T-helper 17 cell (primary cell): ENCODE measurements at regions not wholly inside any gene's neighbourhood (a gene's known extent, or its start where the extent isn't known, plus 50 kb on each side); places are given as distances from the start of the nearest gene placed in this dataset.
"Not testable (repeated sequence)": the region's sequence is repeated elsewhere in the genome, so short reads cannot be mapped to it uniquely, and the experiment has no call there.

Experiments
- ATAC-seq: fragments of 150-1000 bp; cut with Tn5 transposase; 2 replicates; pipeline ENCODE4 v1.10.0; 2021; ENCODE audit warnings: mild to moderate bottlenecking, moderate library complexity
- DNase-seq, 3 donors: peaks; one replicate each; pipeline versions ENCODE4 v3.0.0 to v3.0.0-alpha.2; 2020 to 2021
- H3K9me3 ChIP-seq: one replicate; pipeline ENCODE4 v1.7.0; 2013; ENCODE audit warnings: low read length, mild to moderate bottlenecking; ENCODE audit not compliant: control insufficient read depth, poor library complexity, severe bottlenecking
- H3K27ac Mint-ChIP-seq: one replicate; pipeline ENCODE4 v1.8.0; 2022; ENCODE audit warnings: mild to moderate bottlenecking, moderate library complexity, mixed read lengths
- H3K27me3 Mint-ChIP-seq: one replicate; pipeline ENCODE4 v1.8.0; 2022; ENCODE audit warnings: mixed read lengths
- H3K36me3 Mint-ChIP-seq: one replicate; pipeline ENCODE4 v1.8.0; 2022; ENCODE audit warnings: low read depth, mixed read lengths
- H3K4me1 Mint-ChIP-seq: one replicate; pipeline ENCODE4 v1.8.0; 2022; ENCODE audit warnings: mild to moderate bottlenecking, mixed read lengths
- H3K4me3 Mint-ChIP-seq: one replicate; pipeline ENCODE4 v1.8.0; 2022; ENCODE audit warnings: mild to moderate bottlenecking, moderate library complexity, mixed read lengths

DNA sequence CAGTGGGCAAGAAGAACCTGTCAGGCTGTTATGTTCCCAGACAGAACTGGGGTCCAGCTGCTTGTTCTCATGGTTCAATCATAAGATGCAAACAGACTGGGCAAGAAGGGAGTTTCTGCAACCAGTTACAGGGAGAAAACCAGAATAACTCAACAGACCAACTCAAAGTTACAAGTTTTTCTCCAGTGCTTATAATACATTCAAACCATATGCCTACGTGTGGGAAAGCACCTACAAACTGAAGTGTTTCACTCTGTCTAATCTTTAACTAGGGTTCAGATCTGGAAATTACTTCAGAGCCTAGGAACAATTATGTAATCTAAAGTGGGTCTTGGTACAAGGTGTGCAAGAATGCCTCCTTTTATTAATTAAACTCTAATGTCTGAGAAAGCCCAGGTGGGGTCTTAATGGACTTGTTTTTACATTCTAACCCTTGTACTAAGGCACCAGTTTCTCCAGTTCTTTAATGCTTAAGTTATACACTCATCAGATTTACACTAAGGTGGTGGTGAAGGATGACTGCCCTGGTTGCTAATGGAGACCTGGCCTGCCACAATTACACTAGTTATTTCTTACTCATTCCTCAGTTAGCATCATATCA is 951.9 kb downstream of the TSN start:
- no peaks in the 10 kb centered on the region for H3K9me3 ChIP-seq
- Mint-ChIP-seq H3K4me3 (no peak overlapping the region), H3K27ac (no peak overlapping the region), H3K36me3 (no peaks in the 10 kb centered on the region), H3K27me3 (no peaks in the 10 kb centered on the region), H3K4me1 (no peaks in the 10 kb centered on the region)
- no peak for ATAC-seq
- DNase-seq, result no peak

DNA sequence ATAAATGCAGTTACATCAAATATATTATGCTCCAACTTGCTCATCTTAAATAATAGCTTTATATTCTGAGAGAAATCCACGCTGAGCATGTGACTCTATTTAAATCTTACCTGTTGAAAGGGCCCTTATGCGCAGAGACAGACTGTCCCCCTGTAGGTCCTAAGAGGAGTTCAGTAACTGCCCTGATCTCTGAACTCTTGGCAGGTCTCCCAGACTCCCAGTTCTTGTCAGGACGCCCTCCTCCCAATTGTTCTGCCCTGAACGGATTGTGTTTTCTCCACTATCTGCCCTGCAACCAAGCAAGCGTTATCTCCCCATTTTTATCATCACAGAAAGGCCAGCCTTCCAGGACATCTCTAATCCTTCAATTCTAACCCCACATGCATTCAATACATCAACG is 954.6 kb downstream of the TSN start:
- Mint-ChIP-seq H3K4me1 (no peaks in the 10 kb centered on the region), H3K27me3 (no peaks in the 10 kb centered on the region), H3K27ac (no peak overlapping the region), H3K4me3 (no peak overlapping the region), H3K36me3 (no peaks in the 10 kb centered on the region)
- ATAC-seq (no peak), DNase-seq (no peak)
- H3K9me3 ChIP-seq, result no peaks in the 10 kb centered on the region

DNA sequence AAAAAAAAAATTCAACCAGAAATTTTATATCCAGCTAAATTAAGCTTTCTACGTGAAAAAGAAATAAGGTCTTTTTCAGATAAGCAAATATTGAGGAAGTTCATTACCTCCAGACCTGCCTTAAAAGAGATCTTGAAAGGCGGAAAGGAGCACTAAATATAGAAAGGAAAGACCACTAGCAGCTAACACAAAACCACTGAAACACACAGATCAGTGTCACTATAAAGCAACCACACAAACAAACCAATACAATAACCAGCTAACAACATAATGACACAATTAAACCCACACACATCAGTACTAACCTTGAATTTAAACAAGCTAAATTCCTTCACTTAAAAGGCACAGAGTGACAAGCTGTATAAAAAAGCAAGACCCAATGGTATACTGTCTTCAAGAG is 958.3 kb downstream of the TSN start:
- DNase-seq (no peak), ATAC-seq (no peak)
- Mint-ChIP-seq H3K27ac (no peak overlapping the region), H3K4me1 (no peaks in the 10 kb centered on the region), H3K4me3 (no peak overlapping the region), H3K27me3 (no peaks in the 10 kb centered on the region), H3K36me3 (no peaks in the 10 kb centered on the region)
- no peaks in the 10 kb centered on the region for H3K9me3 ChIP-seq

DNA sequence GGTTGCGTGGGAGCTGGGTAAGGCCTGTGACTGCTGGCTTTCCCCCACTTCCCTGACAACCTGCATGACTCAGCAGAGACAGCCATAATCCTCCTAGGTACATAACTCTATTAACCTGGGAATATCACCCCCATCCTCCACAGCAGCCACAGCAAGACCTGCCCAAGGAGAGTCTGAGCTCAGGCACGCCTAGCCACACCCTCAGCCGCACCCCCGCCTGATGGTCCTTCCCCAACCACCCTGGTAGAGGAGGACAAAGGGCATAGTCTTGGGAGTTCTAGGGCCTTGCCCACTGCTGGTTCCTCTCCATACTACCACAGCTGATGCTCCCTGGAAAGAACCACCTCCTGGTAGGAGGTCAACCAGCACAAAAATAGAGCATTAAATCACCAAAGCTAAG is 965.4 kb downstream of the TSN start:
- not testable (repeated sequence) for H3K36me3 Mint-ChIP-seq, H3K27me3 Mint-ChIP-seq, DNase-seq, H3K4me3 Mint-ChIP-seq, H3K9me3 ChIP-seq, ATAC-seq, H3K4me1 Mint-ChIP-seq, H3K27ac Mint-ChIP-seq

DNA sequence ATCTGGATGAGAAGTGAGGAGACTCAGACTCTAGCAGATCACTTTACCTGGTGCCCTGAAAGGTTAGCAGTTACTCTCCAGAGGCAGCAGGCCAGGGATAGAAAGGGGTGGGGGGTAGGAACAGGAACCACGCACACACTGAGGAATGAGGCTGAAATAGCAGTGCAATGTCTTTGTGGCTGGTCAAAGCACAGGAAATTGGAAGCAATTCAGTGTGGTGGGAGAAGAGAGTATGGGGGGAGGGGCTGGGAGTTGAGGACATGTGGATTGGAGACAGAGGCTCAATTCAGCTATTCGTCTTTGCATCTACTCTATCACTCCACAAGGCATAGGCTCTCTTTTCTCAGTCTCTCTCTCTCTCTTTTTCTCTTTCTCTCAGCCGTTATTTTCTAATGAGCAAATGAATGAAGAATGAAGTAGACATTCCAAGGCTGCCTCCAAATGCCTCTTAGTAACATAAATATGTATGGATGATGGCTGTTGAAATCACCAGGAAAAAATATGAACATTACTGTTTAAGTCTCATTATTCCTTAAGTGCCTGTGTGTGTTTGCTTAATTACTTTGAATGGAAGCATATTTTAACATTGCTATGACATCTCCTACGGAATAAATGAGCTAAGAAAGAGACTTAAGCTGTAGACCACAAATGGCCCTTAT is 979.4 kb downstream of the TSN start:
- no peaks in the 10 kb centered on the region for H3K27me3 Mint-ChIP-seq
- H3K9me3 ChIP-seq, result no peaks in the 10 kb centered on the region
- DNase-seq (no peak), ATAC-seq (no peak)
- no peak overlapping the region for H3K4me3 Mint-ChIP-seq
- no peaks in the 10 kb centered on the region for H3K4me1 Mint-ChIP-seq
- H3K36me3 Mint-ChIP-seq, result no peaks in the 10 kb centered on the region
- H3K27ac Mint-ChIP-seq, result no peak overlapping the region

DNA sequence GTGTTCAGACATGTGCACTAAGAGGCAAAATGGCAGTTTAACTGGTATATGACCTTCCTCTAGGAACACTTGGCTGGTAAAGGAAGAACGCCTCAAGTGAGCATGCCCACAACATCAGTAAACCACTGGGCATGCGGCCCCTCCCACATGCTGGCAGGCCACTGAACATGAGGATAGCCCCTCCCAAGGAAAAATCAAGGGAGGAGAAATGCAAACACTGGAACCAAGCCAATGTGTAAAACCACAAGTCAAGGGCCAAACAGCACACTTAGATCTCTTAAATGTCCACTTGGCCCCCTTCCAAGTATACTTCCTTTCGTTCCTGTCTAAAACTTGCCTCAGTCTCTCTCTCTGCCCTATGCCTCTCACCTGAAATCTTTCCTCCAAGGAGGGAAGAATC is 980.8 kb downstream of the TSN start:
- H3K4me3 Mint-ChIP-seq, result no peak overlapping the region
- ATAC-seq, result no peak
- DNase-seq, result no peak
- no peak overlapping the region for H3K27ac Mint-ChIP-seq
- H3K27me3 Mint-ChIP-seq, result no peaks in the 10 kb centered on the region
- no peaks in the 10 kb centered on the region for H3K36me3 Mint-ChIP-seq
- H3K9me3 ChIP-seq, result no peaks in the 10 kb centered on the region
- no peaks in the 10 kb centered on the region for H3K4me1 Mint-ChIP-seq

DNA sequence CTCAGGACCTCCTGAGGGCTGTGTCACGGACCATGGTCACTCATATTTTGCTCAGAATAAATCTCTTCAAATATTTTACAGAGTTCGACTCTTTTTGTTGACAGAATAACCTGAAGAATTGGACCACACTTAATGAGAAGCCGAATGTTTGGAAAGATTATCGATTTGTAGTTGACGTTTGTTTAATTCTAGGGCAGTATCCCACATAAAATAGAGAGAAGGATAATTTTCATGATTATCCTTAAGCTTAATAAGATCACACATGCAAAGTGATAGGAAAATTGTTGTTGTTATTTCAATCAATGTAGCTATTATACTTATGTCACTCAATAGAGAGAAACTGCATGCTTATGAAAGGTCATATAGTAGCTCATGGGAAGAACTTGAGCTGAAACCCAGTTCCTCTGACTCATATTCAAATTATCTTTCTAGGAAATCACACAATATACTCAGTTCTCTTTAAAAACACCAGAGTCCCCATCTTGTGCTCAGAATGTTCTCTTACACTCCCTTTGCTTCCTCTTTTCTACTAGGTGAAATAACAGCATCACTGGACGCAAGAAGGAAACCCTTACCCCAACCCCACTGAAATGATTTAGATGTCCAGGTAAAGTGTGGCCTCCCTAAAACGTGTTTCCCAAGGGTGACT is 982.1 kb downstream of the TSN start:
- no peaks in the 10 kb centered on the region for H3K9me3 ChIP-seq
- ATAC-seq (peak; percentile 27), DNase-seq (no peak)
- no peaks in the 10 kb centered on the region for H3K4me1 Mint-ChIP-seq
- no peak overlapping the region for H3K4me3 Mint-ChIP-seq
- no peak overlapping the region for H3K27ac Mint-ChIP-seq
- H3K36me3 Mint-ChIP-seq, result no peaks in the 10 kb centered on the region
- no peaks in the 10 kb centered on the region for H3K27me3 Mint-ChIP-seq

DNA sequence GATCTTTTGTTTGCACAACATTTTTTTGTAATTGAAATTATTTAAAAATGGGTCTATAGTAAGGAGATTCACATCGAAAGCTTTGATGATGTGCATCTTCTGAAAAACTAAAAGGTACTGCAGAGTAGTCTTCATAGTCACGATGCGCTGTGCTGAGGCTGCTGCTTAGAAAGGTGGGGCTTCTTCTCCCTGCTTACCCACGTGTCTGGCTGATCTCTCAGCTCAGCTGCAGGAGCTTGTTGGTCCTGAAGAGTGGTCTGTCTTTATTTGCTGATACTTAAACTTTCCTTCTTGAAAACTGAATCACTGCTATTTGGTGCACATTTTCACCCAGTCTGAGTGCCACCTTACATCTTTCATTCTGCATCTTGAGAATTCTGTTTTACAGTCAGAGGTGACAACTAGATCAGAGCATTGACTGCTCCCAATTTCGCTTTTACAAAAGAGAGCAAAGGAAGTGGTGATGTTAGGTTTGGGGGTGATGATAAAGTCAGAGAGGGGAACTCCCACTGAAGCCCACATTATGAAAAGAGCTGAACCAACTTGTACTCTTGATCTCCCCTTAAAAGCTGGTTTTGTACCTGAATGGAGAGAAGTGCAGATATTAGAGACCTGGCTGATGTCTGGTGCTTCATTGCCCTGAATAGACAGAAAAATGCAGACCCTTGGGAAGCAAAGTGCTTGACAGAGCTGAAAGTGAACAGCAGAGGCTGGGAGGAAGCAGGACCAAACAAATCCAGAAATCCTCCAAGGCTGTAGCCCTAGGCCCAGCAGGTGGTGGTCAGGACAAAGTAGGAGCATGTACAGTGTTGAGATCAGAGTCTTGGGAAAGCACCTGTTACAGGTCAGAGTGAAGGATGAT is 984.5 kb downstream of the TSN start:
- DNase-seq (no peak), ATAC-seq (no peak)
- no peaks in the 10 kb centered on the region for H3K36me3 Mint-ChIP-seq
- no peaks in the 10 kb centered on the region for H3K9me3 ChIP-seq
- no peak overlapping the region for H3K4me3 Mint-ChIP-seq
- no peaks in the 10 kb centered on the region for H3K4me1 Mint-ChIP-seq
- H3K27me3 Mint-ChIP-seq, result no peaks in the 10 kb centered on the region
- H3K27ac Mint-ChIP-seq, result no peak overlapping the region

DNA sequence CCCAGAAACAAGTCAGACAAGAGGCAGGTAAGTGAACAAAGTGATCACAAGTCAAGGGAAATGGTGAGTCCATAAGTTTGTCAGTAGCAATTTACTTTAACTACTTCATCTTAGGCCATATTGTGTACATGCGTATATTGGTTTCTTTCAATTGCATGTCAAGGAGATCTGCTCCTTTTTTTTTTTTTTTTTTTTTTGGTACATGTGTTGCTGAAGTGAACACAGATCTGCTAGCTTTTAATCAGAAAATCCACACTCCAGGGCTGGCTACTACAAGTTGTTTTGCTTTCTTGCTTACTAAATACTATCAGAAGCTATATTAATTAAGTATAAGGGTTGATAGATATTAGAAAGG is 985.1 kb downstream of the TSN start:
- Mint-ChIP-seq H3K4me3 (no peak overlapping the region), H3K27ac (no peak overlapping the region), H3K4me1 (no peaks in the 10 kb centered on the region)

DNA sequence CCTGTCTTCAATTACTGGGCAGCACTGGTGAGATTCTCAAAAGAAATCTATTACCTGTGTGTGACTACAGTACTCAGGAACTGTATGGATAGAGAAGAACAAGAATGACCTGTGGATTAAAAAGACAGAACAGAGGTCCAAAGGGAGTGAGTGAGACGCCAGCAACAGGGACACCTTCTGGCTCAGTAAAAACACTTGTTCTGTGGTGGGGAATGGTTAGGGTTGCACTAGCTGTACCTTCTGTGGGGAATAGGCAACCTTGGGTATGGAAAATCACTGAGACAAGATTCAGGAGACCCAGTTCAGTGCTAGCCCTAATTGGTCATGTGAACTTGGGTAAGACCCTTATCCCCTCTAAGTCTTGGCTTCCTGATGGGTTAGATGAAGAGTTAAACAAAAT is 986.0 kb downstream of the TSN start:
- H3K9me3 ChIP-seq, result no peaks in the 10 kb centered on the region
- ATAC-seq (no peak), DNase-seq (no peak)
- Mint-ChIP-seq H3K4me1 (no peaks in the 10 kb centered on the region), H3K27me3 (no peaks in the 10 kb centered on the region), H3K4me3 (no peak overlapping the region), H3K27ac (no peak overlapping the region), H3K36me3 (no peaks in the 10 kb centered on the region)

More for the DNA sequence above, 985.1 kb downstream of the TSN start:
- H3K9me3 ChIP-seq, result no peaks in the 10 kb centered on the region
- Mint-ChIP-seq H3K36me3 (no peaks in the 10 kb centered on the region), H3K27me3 (no peaks in the 10 kb centered on the region)
- ATAC-seq, result no peak
- DNase-seq, result no peak

DNA sequence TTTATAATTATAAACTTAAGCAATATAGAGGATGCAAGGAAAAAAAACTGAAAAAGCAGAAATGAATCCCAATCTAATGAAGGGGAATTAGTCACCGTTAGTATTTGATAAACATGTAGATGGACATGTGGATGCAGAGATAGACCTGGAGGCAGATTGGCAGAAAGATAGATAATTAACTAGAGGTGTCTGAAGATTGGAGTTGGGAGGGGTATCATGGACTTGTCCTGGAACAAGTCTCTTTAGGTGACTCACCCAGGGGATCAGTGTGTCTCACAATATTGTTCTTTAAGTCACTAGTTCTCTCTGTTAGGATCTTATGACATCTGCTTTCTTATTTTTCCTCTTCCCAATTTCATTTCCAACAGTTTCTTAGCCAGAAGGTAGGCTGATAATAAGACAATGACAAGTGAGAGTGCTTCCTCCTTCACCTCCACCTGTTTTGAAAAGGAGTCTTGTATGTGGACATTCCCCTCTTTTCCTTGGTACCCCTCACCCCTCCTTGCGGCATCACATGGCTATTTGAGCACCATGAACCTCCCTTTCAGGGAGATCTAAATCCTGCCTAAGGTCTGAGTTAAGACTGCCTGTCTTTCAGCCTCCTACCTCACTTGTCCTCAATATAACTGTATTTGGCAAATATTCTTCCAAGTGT is 987.7 kb downstream of the TSN start:
- no peak for DNase-seq
- no peak overlapping the region for H3K27ac Mint-ChIP-seq
- H3K9me3 ChIP-seq, result no peaks in the 10 kb centered on the region
- H3K4me1 Mint-ChIP-seq, result no peaks in the 10 kb centered on the region
- no peaks in the 10 kb centered on the region for H3K27me3 Mint-ChIP-seq
- no peak overlapping the region for H3K4me3 Mint-ChIP-seq
- no peaks in the 10 kb centered on the region for H3K36me3 Mint-ChIP-seq
- ATAC-seq, result no peak

DNA sequence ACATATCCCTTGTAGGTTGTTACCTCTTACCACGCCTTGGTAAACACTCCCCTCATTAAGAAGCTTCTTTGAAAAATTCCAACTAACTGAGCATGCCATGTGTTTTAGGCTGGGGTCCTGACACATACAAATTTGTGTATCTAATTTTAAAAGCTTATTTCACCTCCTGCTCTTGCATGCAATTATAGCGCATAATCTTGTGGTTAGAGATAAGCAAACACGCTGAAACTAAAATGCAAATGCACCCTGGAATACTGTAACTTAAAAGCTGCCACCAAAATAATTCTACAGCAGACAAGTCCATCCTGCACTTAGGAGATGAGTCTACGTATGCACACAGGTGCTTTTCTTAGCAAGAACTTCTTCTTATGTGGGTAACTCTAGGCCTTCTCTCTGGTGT is 990.2 kb downstream of the TSN start:
- Mint-ChIP-seq H3K4me1 (no peaks in the 10 kb centered on the region), H3K4me3 (no peak overlapping the region), H3K36me3 (no peaks in the 10 kb centered on the region), H3K27ac (no peak overlapping the region), H3K27me3 (no peaks in the 10 kb centered on the region)
- no peaks in the 10 kb centered on the region for H3K9me3 ChIP-seq
- no peak for DNase-seq
- ATAC-seq, result no peak

DNA sequence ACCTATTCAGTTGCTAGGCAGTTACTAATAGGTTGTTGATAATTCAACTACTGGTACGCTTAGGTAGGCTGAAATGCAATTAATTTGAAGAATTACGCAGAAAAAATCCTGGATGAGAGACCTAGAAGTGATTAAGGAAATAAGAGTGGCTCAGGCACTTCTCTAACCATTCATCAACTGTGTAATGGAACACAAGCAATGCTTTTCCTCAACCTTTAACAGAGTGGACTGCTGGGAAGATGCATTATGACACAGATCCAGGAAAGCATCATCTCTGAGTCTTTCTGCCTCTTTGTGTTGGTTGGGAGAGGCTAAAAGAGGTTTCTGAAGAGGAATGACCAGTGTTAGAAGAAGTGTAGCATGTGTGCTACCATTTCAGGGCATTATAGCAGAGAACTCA is 992.2 kb downstream of the TSN start:
- no peak overlapping the region for H3K27ac Mint-ChIP-seq
- no peaks in the 10 kb centered on the region for H3K9me3 ChIP-seq
- DNase-seq (no peak), ATAC-seq (no peak)
- no peaks in the 10 kb centered on the region for H3K27me3 Mint-ChIP-seq
- H3K36me3 Mint-ChIP-seq, result no peaks in the 10 kb centered on the region
- no peak overlapping the region for H3K4me3 Mint-ChIP-seq
- no peaks in the 10 kb centered on the region for H3K4me1 Mint-ChIP-seq
